IPS DF 6.9 (cell line): ENCODE measurements at regions not wholly inside any gene's neighbourhood (a gene's known extent, or its start where the extent isn't known, plus 50 kb on each side); places are given as distances from the start of the nearest gene placed in this dataset.

Experiments
- DNase-seq: peaks from one replicate; pipeline ENCODE4 v3.0.0-alpha.2; 2013; ENCODE audit warnings: low read depth, low spot score
- H3K27ac ChIP-seq: one replicate; pipeline ENCODE4 v1.5.1; 2013; ENCODE audit warnings: low read length, control low read depth
- H3K27me3 ChIP-seq: 2 replicates; pipeline ENCODE4 v1.6.1; 2013; ENCODE audit warnings: mild to moderate bottlenecking, low read length; ENCODE audit not compliant: control insufficient read depth, insufficient read depth
- H3K36me3 ChIP-seq: 2 replicates; pipeline ENCODE4 v1.6.1; 2013; ENCODE audit warnings: low read length; ENCODE audit not compliant: control insufficient read depth, insufficient read depth
- H3K4me1 ChIP-seq: 2 replicates; pipeline ENCODE4 v1.6.1; 2013; ENCODE audit warnings: low read length; ENCODE audit not compliant: control insufficient read depth, insufficient read depth
- H3K4me3 ChIP-seq: 2 replicates; pipeline ENCODE4 v1.5.1; 2013; ENCODE audit warnings: mild to moderate bottlenecking, low read length
- H3K9me3 ChIP-seq: 2 replicates; pipeline ENCODE4 v1.6.1; 2013; ENCODE audit warnings: low read length, inconsistent platforms; ENCODE audit not compliant: control insufficient read depth, insufficient read depth
- WGBS: extraction: QIAGEN DNeasy Blood & Tissue Kit; methylation state at CpG from one replicate; pipeline ENCODE4 v1.1.7; 2013; ENCODE audit warnings: mixed read lengths, missing lambda C conversion rate; ENCODE audit not compliant: insufficient read length, insufficient coverage; 5-methylcytosine and 5-hydroxymethylcytosine counted together

GRCh38 chr7:25437308-25437707 is 209.0 kb upstream of the NPVF start:
- DNase-seq, result no peak
- Histone ChIP-seq H3K4me3 (no peak overlapping the region), H3K36me3 (no peaks in the 10 kb centered on the region), H3K4me1 (no peaks in the 10 kb centered on the region), H3K9me3 (no peaks in the 10 kb centered on the region), H3K27me3 (no peaks in the 10 kb centered on the region), H3K27ac (no peak overlapping the region)

- Histone ChIP-seq H3K4me1 (no peaks in the 10 kb centered on the region), H3K36me3 (no peaks in the 10 kb centered on the region), H3K9me3 (no peaks in the 10 kb centered on the region), H3K4me3 (no peak overlapping the region), H3K27ac (no peak overlapping the region), H3K27me3 (no peaks in the 10 kb centered on the region)
- WGBS, result no CpG with 5 or more reads among the region's 1 CpG
- no peak for DNase-seq
These were observed 216.7 kb upstream of the NPVF start for GRCh38 chr7:25444991-25445390.

GRCh38 chr7:25448301-25448700 is 220.0 kb upstream of the NPVF start:
- WGBS, result no CpG with 5 or more reads among the region's 2 CpGs
- H3K36me3 ChIP-seq, result no peaks in the 10 kb centered on the region
- DNase-seq, result no peak
- H3K27me3 ChIP-seq, result no peaks in the 10 kb centered on the region
- no peaks in the 10 kb centered on the region for H3K9me3 ChIP-seq
- H3K27ac ChIP-seq, result no peak overlapping the region
- H3K4me1 ChIP-seq, result no peaks in the 10 kb centered on the region
- H3K4me3 ChIP-seq, result no peak overlapping the region

GRCh38 chr7:25454020-25454419 is 225.7 kb upstream of the NPVF start:
- Histone ChIP-seq H3K27ac (no peak overlapping the region), H3K4me1 (no peaks in the 10 kb centered on the region), H3K4me3 (no peak overlapping the region), H3K9me3 (no peaks in the 10 kb centered on the region), H3K36me3 (no peaks in the 10 kb centered on the region), H3K27me3 (no peaks in the 10 kb centered on the region)
- DNase-seq, result no peak
- no CpG with 5 or more reads among the region's 4 CpGs for WGBS

- no CpG with 5 or more reads among the region's 9 CpGs for WGBS
- DNase-seq, result no peak
- no peaks in the 10 kb centered on the region for H3K27me3 ChIP-seq
- H3K4me1 ChIP-seq, result no peaks in the 10 kb centered on the region
- no peaks in the 10 kb centered on the region for H3K9me3 ChIP-seq
- H3K27ac ChIP-seq, result no peak overlapping the region
- no peak overlapping the region for H3K4me3 ChIP-seq
- H3K36me3 ChIP-seq, result no peaks in the 10 kb centered on the region
These were observed 226.3 kb upstream of the NPVF start for GRCh38 chr7:25454562-25455041.

- H3K27ac ChIP-seq, result no peak overlapping the region
- no CpG with 5 or more reads among the region's 10 CpGs for WGBS
- no peaks in the 10 kb centered on the region for H3K36me3 ChIP-seq
- no peaks in the 10 kb centered on the region for H3K9me3 ChIP-seq
- H3K4me3 ChIP-seq, result no peak overlapping the region
- no peaks in the 10 kb centered on the region for H3K4me1 ChIP-seq
- DNase-seq, result no peak
- no peaks in the 10 kb centered on the region for H3K27me3 ChIP-seq
These were observed 227.5 kb upstream of the NPVF start for GRCh38 chr7:25455683-25456251.

GRCh38 chr7:25456467-25457171 is 228.3 kb upstream of the NPVF start:
- Histone ChIP-seq H3K9me3 (no peaks in the 10 kb centered on the region), H3K4me1 (no peaks in the 10 kb centered on the region), H3K27ac (no peak overlapping the region), H3K4me3 (no peak overlapping the region), H3K27me3 (no peaks in the 10 kb centered on the region), H3K36me3 (no peaks in the 10 kb centered on the region)
- no CpG with 5 or more reads among the region's 8 CpGs for WGBS
- no peak for DNase-seq

- no peak for DNase-seq
- H3K4me3 ChIP-seq, result no peak overlapping the region
- H3K36me3 ChIP-seq, result no peaks in the 10 kb centered on the region
- H3K9me3 ChIP-seq, result no peaks in the 10 kb centered on the region
- no peak overlapping the region for H3K27ac ChIP-seq
- H3K4me1 ChIP-seq, result no peaks in the 10 kb centered on the region
- H3K27me3 ChIP-seq, result no peaks in the 10 kb centered on the region
These were observed 230.8 kb upstream of the NPVF start for GRCh38 chr7:25459057-25459456.

GRCh38 chr7:25460433-25460832 is 232.1 kb upstream of the NPVF start:
- Histone ChIP-seq H3K4me3 (no peak overlapping the region), H3K27me3 (no peaks in the 10 kb centered on the region), H3K36me3 (no peaks in the 10 kb centered on the region), H3K27ac (no peak overlapping the region), H3K9me3 (no peaks in the 10 kb centered on the region), H3K4me1 (no peaks in the 10 kb centered on the region)
- WGBS, result no CpG with 5 or more reads among the region's 5 CpGs
- DNase-seq, result no peak

- DNase-seq, result no peak
- H3K4me3 ChIP-seq, result no peak overlapping the region
- H3K4me1 ChIP-seq, result no peaks in the 10 kb centered on the region
- no peaks in the 10 kb centered on the region for H3K27me3 ChIP-seq
- H3K9me3 ChIP-seq, result no peaks in the 10 kb centered on the region
- WGBS, result no CpG with 5 or more reads among the region's 6 CpGs
- H3K36me3 ChIP-seq, result no peaks in the 10 kb centered on the region
- H3K27ac ChIP-seq, result no peak overlapping the region
These were observed 241.4 kb upstream of the NPVF start for GRCh38 chr7:25469669-25470068.

GRCh38 chr7:25476863-25477499 is 248.7 kb upstream of the NPVF start:
- H3K4me1 ChIP-seq, result no peaks in the 10 kb centered on the region

More at GRCh38 chr7:25476863-25477499, 248.7 kb upstream of the NPVF start:
- Histone ChIP-seq H3K27me3 (no peaks in the 10 kb centered on the region), H3K36me3 (no peaks in the 10 kb centered on the region), H3K9me3 (no peaks in the 10 kb centered on the region), H3K4me3 (no peak overlapping the region), H3K27ac (no peak overlapping the region)
- no peak for DNase-seq
- no CpG with 5 or more reads among the region's 9 CpGs for WGBS
